Skeletal muscle satellite cell (primary cell): ENCODE measurements at regions not wholly inside any gene's neighbourhood (a gene's known extent, or its start where the extent isn't known, plus 50 kb on each side); places are given as distances from the start of the nearest gene placed in this dataset.
"Not testable (repeated sequence)": the region's sequence is repeated elsewhere in the genome, so short reads cannot be mapped to it uniquely, and the experiment has no call there.

Source experiments
- H3K27me3 ChIP-seq: 2 replicates; pipeline ENCODE4 v1.7.0; 2013; ENCODE audit warnings: low read length; ENCODE audit not compliant: control insufficient read depth, insufficient read depth
- H3K36me3 ChIP-seq: 2 replicates; pipeline ENCODE4 v1.7.0; 2013; ENCODE audit warnings: mild to moderate bottlenecking, control low read depth, low read length; ENCODE audit not compliant: insufficient read depth
- H3K4me1 ChIP-seq: 2 replicates; pipeline ENCODE4 v1.7.0; 2013; ENCODE audit warnings: low read length; ENCODE audit not compliant: control insufficient read depth, insufficient read depth
- H3K4me2 ChIP-seq: 2 replicates; pipeline ENCODE4 v1.7.0; 2013; ENCODE audit warnings: mild to moderate bottlenecking, low read length
- H3K4me3 ChIP-seq: 2 replicates; pipeline ENCODE4 v1.7.0; 2013; ENCODE audit warnings: low read length
- H3K9ac ChIP-seq: 2 replicates; pipeline ENCODE4 v1.7.0; 2013; ENCODE audit warnings: mild to moderate bottlenecking, low read depth, low read length, moderate library complexity
- H3K9me3 ChIP-seq: replicated peaks from 2 replicates; pipeline ENCODE4 v1.7.0; 2013; ENCODE audit warnings: mild to moderate bottlenecking, control low read depth, low read length

GRCh38 chr5:173676375-173676774 lies 59.9 kb upstream of the BOD1 start:
- no peak overlapping the region for H3K4me2 ChIP-seq
- H3K4me3 ChIP-seq, result no peak overlapping the region
- peaks cover 11% of the 10 kb centered on the region for H3K27me3 ChIP-seq
- H3K9me3 ChIP-seq, result no peaks in the 10 kb centered on the region
- no peaks in the 10 kb centered on the region for H3K36me3 ChIP-seq
- H3K4me1 ChIP-seq, result peaks cover 4% of the 10 kb centered on the region
- no peak overlapping the region for H3K9ac ChIP-seq

GRCh38 chr5:173677125-173677672 lies 60.7 kb upstream of the BOD1 start:
- Histone ChIP-seq H3K9me3 (no peaks in the 10 kb centered on the region), H3K36me3 (no peaks in the 10 kb centered on the region), H3K4me3 (no peak overlapping the region), H3K9ac (no peak overlapping the region), H3K4me1 (no peaks in the 10 kb centered on the region), H3K4me2 (no peak overlapping the region), H3K27me3 (peaks cover 4% of the 10 kb centered on the region)

- Histone ChIP-seq H3K4me3 (no peak overlapping the region), H3K4me1 (no peaks in the 10 kb centered on the region), H3K36me3 (no peaks in the 10 kb centered on the region), H3K9ac (no peak overlapping the region), H3K9me3 (no peaks in the 10 kb centered on the region), H3K27me3 (no peaks in the 10 kb centered on the region), H3K4me2 (no peak overlapping the region)
These were observed 63.6 kb upstream of the BOD1 start for GRCh38 chr5:173679909-173680630.

- Histone ChIP-seq H3K9me3 (no peaks in the 10 kb centered on the region), H3K9ac (no peak overlapping the region), H3K36me3 (no peaks in the 10 kb centered on the region), H3K4me2 (no peak overlapping the region), H3K4me1 (no peaks in the 10 kb centered on the region), H3K27me3 (no peaks in the 10 kb centered on the region), H3K4me3 (no peak overlapping the region)
These were observed 64.3 kb upstream of the BOD1 start for GRCh38 chr5:173680660-173681242.

- no peaks in the 10 kb centered on the region for H3K9me3 ChIP-seq
- no peak overlapping the region for H3K9ac ChIP-seq
- no peak overlapping the region for H3K4me3 ChIP-seq
- H3K27me3 ChIP-seq, result no peaks in the 10 kb centered on the region
- no peaks in the 10 kb centered on the region for H3K36me3 ChIP-seq
- H3K4me2 ChIP-seq, result no peak overlapping the region
- no peaks in the 10 kb centered on the region for H3K4me1 ChIP-seq
These were observed 65.9 kb upstream of the BOD1 start for GRCh38 chr5:173682313-173682712.

- H3K4me2 ChIP-seq, H3K27me3 ChIP-seq, H3K9ac ChIP-seq, H3K4me1 ChIP-seq, H3K4me3 ChIP-seq, H3K9me3 ChIP-seq, H3K36me3 ChIP-seq: not testable (repeated sequence)
These were observed 68.1 kb upstream of the BOD1 start for GRCh38 chr5:173684535-173684934.

GRCh38 chr5:173686950-173687349 lies 70.5 kb upstream of the BOD1 start:
- H3K36me3 ChIP-seq, result no peaks in the 10 kb centered on the region
- H3K27me3 ChIP-seq, result peaks cover 4% of the 10 kb centered on the region

GRCh38 chr5:173688703-173689102 lies 72.3 kb upstream of the BOD1 start:
- Histone ChIP-seq H3K9ac (no peak overlapping the region), H3K4me1 (no peaks in the 10 kb centered on the region), H3K27me3 (peaks cover 4% of the 10 kb centered on the region), H3K36me3 (no peaks in the 10 kb centered on the region), H3K4me3 (no peak overlapping the region), H3K4me2 (no peak overlapping the region), H3K9me3 (no peaks in the 10 kb centered on the region)

More at GRCh38 chr5:173686950-173687349, 70.5 kb upstream of the BOD1 start:
- Histone ChIP-seq H3K9me3 (no peaks in the 10 kb centered on the region), H3K9ac (no peak overlapping the region), H3K4me2 (no peak overlapping the region), H3K4me3 (no peak overlapping the region), H3K4me1 (no peaks in the 10 kb centered on the region)

GRCh38 chr5:173689171-173689736 lies 72.8 kb upstream of the BOD1 start:
- no peaks in the 10 kb centered on the region for H3K9me3 ChIP-seq
- no peaks in the 10 kb centered on the region for H3K36me3 ChIP-seq
- no peak overlapping the region for H3K4me3 ChIP-seq
- no peak overlapping the region for H3K9ac ChIP-seq
- H3K27me3 ChIP-seq, result peaks cover 7% of the 10 kb centered on the region
- no peak overlapping the region for H3K4me2 ChIP-seq
- no peaks in the 10 kb centered on the region for H3K4me1 ChIP-seq

- Histone ChIP-seq H3K9ac (no peak overlapping the region), H3K4me3 (no peak overlapping the region)
These were observed 73.4 kb upstream of the BOD1 start for GRCh38 chr5:173689737-173690360.

GRCh38 chr5:173691931-173692330 lies 75.5 kb upstream of the BOD1 start:
- Histone ChIP-seq H3K4me1 (no peaks in the 10 kb centered on the region), H3K9me3 (no peaks in the 10 kb centered on the region), H3K36me3 (no peaks in the 10 kb centered on the region), H3K27me3 (peaks cover 13% of the 10 kb centered on the region), H3K9ac (no peak overlapping the region), H3K4me3 (no peak overlapping the region), H3K4me2 (no peak overlapping the region)

More at GRCh38 chr5:173689737-173690360, 73.4 kb upstream of the BOD1 start:
- peaks cover 7% of the 10 kb centered on the region for H3K27me3 ChIP-seq
- no peak overlapping the region for H3K4me2 ChIP-seq
- no peaks in the 10 kb centered on the region for H3K9me3 ChIP-seq
- no peaks in the 10 kb centered on the region for H3K36me3 ChIP-seq
- no peaks in the 10 kb centered on the region for H3K4me1 ChIP-seq
